AG08396 (cell line): ENCODE measurements at regions not wholly inside any gene's neighbourhood (a gene's known extent, or its start where the extent isn't known, plus 50 kb on each side); places are given as distances from the start of the nearest gene placed in this dataset.

Source experiments
- DNase-seq: peaks from one replicate; pipeline ENCODE4 v3.0.0; 2012; ENCODE audit warnings: low spot score, mixed read lengths

GRCh38 chr2:64704161-64704560 is 50.4 kb upstream of the SERTAD2 start:
- DNase-seq: no peak

GRCh38 chr2:64704996-64705395 is 51.3 kb upstream of the SERTAD2 start:
- DNase-seq: no peak

- DNase-seq: no peak
Measured at GRCh38 chr2:64707276-64707675, 53.6 kb upstream of the SERTAD2 start.

GRCh38 chr2:64708829-64709228 is 55.1 kb upstream of the SERTAD2 start:
- DNase-seq: no peak

- no peak for DNase-seq
Measured at GRCh38 chr2:64711252-64711800, 57.6 kb upstream of the SERTAD2 start.

- no peak for DNase-seq
Measured at GRCh38 chr2:64713686-64714085, 60.0 kb upstream of the SERTAD2 start.

- DNase-seq: no peak
Measured at GRCh38 chr2:64716569-64716968, 62.9 kb upstream of the SERTAD2 start.

- DNase-seq: no peak
Measured at GRCh38 chr2:64718250-64718885, 64.7 kb upstream of the SERTAD2 start.

GRCh38 chr2:64720535-64721319 is 67.0 kb upstream of the SERTAD2 start:
- no peak for DNase-seq

- no peak for DNase-seq
Measured at GRCh38 chr2:64721320-64721623, 67.6 kb upstream of the SERTAD2 start.

- no peak for DNase-seq
Measured at GRCh38 chr2:64722291-64723044, 68.8 kb upstream of the SERTAD2 start.

GRCh38 chr2:64727013-64727767 is 73.5 kb upstream of the SERTAD2 start:
- DNase-seq: no peak

- no peak for DNase-seq
Measured at GRCh38 chr2:64727843-64728463, 74.2 kb upstream of the SERTAD2 start.

GRCh38 chr2:64730551-64731262 is 77.0 kb upstream of the SERTAD2 start:
- peak; percentile 72 for DNase-seq

- no peak for DNase-seq
Measured at GRCh38 chr2:64731263-64731643, 77.5 kb upstream of the SERTAD2 start.

- no peak for DNase-seq
Measured at GRCh38 chr2:64731746-64732145, 78.0 kb upstream of the SERTAD2 start.

- no peak for DNase-seq
Measured at GRCh38 chr2:64732146-64732545, 78.4 kb upstream of the SERTAD2 start.

- DNase-seq: no peak
Measured at GRCh38 chr2:64735504-64735903, 81.8 kb upstream of the SERTAD2 start.

- peak; percentile 22 for DNase-seq
Measured at GRCh38 chr2:64737547-64737946, 83.8 kb upstream of the SERTAD2 start.

GRCh38 chr2:64738026-64738425 is 84.3 kb upstream of the SERTAD2 start:
- no peak for DNase-seq

- no peak for DNase-seq
Measured at GRCh38 chr2:64742678-64743077, 89.0 kb upstream of the SERTAD2 start.
